ENCODE measurements at regions not wholly inside any gene's neighbourhood (a gene's known extent, or its start where the extent isn't known, plus 50 kb on each side); places are given as distances from the start of the nearest gene placed in this dataset.

DNA sequence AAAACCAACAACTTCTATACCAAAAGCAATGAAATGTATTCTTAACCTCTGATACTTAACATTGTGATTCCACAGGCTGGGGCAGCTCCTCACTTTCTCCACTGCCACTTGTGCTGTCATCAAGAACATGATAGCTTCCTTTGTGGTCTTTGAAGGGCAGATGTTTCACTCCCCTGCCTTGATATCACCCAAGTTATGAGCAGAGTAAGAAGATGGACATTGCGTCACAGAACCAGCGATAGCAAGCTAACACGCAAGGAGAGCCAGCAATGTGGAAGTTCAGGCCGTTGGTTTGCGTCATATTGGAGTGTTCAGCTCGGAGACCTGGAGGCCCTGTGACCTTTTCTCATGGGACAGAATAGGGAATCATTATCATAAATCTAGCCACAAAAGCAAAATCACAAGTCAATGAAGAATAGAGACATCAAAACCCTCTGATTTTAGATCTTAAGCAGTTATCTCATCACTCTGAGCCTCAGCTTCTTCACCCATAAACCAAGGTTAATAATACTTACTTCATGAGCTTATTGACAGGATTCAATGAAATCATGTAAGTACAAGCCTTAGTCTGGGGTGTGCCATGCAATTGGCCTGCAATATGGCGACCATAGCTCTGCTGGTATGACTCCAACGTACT, 183.8 kb upstream of the THBS1 start:
- no peak for DNase-seq

DNA sequence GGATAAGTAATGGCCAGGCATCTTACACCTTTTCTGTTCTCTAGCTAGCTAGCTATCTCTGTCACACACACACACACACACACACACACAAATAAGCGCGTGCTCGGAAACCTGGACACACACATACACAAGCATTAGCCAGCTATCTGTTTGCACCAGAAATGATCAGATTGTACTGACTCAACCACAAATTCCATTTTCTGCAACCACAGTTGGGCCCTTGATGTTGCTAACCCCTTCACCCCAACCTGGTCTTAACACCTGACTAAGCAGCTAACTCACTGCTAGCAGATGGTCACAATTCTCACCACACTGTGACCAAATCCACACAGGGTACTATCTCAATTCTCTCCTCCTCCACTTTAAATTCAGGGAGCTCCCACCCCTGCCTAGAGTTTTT, 183.0 kb upstream of the THBS1 start:
- Histone ChIP-seq H3K4me1 (ENCODE audit: low read length) (no peaks in the 10 kb centered on the region), H3K9me2 (replicated peaks; ENCODE audit: insufficient read depth, low read length) (no peaks in the 10 kb centered on the region), H3K4me2 (ENCODE audit: low read depth, low read length) (no peak overlapping the region), H2AFZ (ENCODE audit: low read length) (no peak overlapping the region), H3K4me3 (ENCODE audit: low read length) (no peak overlapping the region), H3K9me3 (replicated peaks; ENCODE audit: insufficient read depth, low read length) (no peaks in the 10 kb centered on the region), H3K79me2 (ENCODE audit: low read length) (no peaks in the 10 kb centered on the region), H3F3A (ENCODE audit: insufficient read depth, low read length) (no peaks in the 10 kb centered on the region), H4K20me1 (ENCODE audit: insufficient read depth, low read length) (no peaks in the 10 kb centered on the region), H3K27me3 (replicated peaks; ENCODE audit: insufficient read depth, low read length) (no peaks in the 10 kb centered on the region), H3K9ac (ENCODE audit: low read length) (no peak overlapping the region), H3K36me3 (replicated peaks; ENCODE audit: insufficient read depth, low read length) (no peaks in the 10 kb centered on the region), H3K27ac (ENCODE audit: low read length) (no peak overlapping the region)
- peak; percentile 38 for DNase-seq
- TF ChIP-seq, protein P1, sequence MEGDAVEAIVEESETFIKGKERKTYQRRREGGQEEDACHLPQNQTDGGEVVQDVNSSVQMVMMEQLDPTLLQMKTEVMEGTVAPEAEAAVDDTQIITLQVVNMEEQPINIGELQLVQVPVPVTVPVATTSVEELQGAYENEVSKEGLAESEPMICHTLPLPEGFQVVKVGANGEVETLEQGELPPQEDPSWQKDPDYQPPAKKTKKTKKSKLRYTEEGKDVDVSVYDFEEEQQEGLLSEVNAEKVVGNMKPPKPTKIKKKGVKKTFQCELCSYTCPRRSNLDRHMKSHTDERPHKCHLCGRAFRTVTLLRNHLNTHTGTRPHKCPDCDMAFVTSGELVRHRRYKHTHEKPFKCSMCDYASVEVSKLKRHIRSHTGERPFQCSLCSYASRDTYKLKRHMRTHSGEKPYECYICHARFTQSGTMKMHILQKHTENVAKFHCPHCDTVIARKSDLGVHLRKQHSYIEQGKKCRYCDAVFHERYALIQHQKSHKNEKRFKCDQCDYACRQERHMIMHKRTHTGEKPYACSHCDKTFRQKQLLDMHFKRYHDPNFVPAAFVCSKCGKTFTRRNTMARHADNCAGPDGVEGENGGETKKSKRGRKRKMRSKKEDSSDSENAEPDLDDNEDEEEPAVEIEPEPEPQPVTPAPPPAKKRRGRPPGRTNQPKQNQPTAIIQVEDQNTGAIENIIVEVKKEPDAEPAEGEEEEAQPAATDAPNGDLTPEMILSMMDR (IDR thresholded peaks at IDR 0.05; ENCODE audit: low read length) = no peak
- TF ChIP-seq EZH2phosphoT487 (IDR thresholded peaks at IDR 0.05; ENCODE audit: low read length) (no peak), EZH2 (optimal IDR thresholded peaks at IDR 0.05; ENCODE audit: low read depth, low read length) (no peak)

More for the DNA sequence above, 183.8 kb upstream of the THBS1 start:
- H3K27ac ChIP-seq (ENCODE audit: low read length) = no peak overlapping the region
- H2AFZ ChIP-seq (ENCODE audit: low read length) = no peak overlapping the region
- no peaks in the 10 kb centered on the region for H3K27me3 ChIP-seq (replicated peaks; ENCODE audit: insufficient read depth, low read length)
- no peak for TF ChIP-seq EZH2phosphoT487 (IDR thresholded peaks at IDR 0.05; ENCODE audit: low read length)
- TF ChIP-seq EZH2 (optimal IDR thresholded peaks at IDR 0.05; ENCODE audit: low read depth, low read length) = no peak
- TF ChIP-seq, protein P1 (IDR thresholded peaks at IDR 0.05; ENCODE audit: low read length) = no peak
- no peaks in the 10 kb centered on the region for H3K79me2 ChIP-seq (ENCODE audit: low read length)
- H4K20me1 ChIP-seq (ENCODE audit: insufficient read depth, low read length) = no peaks in the 10 kb centered on the region
- no peaks in the 10 kb centered on the region for H3K9me3 ChIP-seq (replicated peaks; ENCODE audit: insufficient read depth, low read length)
- H3K36me3 ChIP-seq (replicated peaks; ENCODE audit: insufficient read depth, low read length) = no peaks in the 10 kb centered on the region
- H3K4me1 ChIP-seq (ENCODE audit: low read length) = no peaks in the 10 kb centered on the region
- H3K9me2 ChIP-seq (replicated peaks; ENCODE audit: insufficient read depth, low read length) = no peaks in the 10 kb centered on the region
- no peak overlapping the region for H3K4me3 ChIP-seq (ENCODE audit: low read length)
- H3K4me2 ChIP-seq (ENCODE audit: low read depth, low read length) = no peak overlapping the region
- no peak overlapping the region for H3K9ac ChIP-seq (ENCODE audit: low read length)
- no peaks in the 10 kb centered on the region for H3F3A ChIP-seq (ENCODE audit: insufficient read depth, low read length)

DNA sequence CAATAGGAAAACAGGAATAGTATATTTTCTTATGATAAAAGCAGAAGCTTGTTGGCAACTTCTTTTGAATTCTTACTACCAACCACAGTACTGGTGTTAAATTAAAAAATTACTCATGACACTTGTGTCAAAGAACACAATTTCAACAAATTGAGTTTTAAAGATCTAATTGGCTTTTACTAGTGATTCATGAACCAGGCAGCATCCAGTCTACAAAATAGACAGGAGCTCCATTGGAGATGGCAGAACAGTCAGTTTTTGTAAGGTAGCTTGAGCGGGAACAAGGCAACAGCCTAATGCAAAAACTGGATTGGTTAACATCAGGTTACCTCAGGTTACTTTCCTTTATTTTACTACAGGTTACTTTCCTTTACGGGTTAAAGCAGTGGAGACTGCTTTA, 181.3 kb upstream of the THBS1 start:
- Histone ChIP-seq H3K4me1 (ENCODE audit: low read length) (no peaks in the 10 kb centered on the region), H3K27ac (ENCODE audit: low read length) (no peak overlapping the region), H3K79me2 (ENCODE audit: low read length) (no peaks in the 10 kb centered on the region), H3K36me3 (replicated peaks; ENCODE audit: insufficient read depth, low read length) (no peaks in the 10 kb centered on the region), H3K9me2 (replicated peaks; ENCODE audit: insufficient read depth, low read length) (no peaks in the 10 kb centered on the region), H3K9me3 (replicated peaks; ENCODE audit: insufficient read depth, low read length) (no peaks in the 10 kb centered on the region), H2AFZ (ENCODE audit: low read length) (no peak overlapping the region), H3K4me3 (ENCODE audit: low read length) (no peak overlapping the region), H3K9ac (ENCODE audit: low read length) (no peak overlapping the region), H4K20me1 (ENCODE audit: insufficient read depth, low read length) (no peaks in the 10 kb centered on the region), H3K27me3 (replicated peaks; ENCODE audit: insufficient read depth, low read length) (no peaks in the 10 kb centered on the region), H3F3A (ENCODE audit: insufficient read depth, low read length) (no peaks in the 10 kb centered on the region), H3K4me2 (ENCODE audit: low read depth, low read length) (no peak overlapping the region)
- TF ChIP-seq, protein P1 (IDR thresholded peaks at IDR 0.05; ENCODE audit: low read length) = no peak
- TF ChIP-seq EZH2phosphoT487 (IDR thresholded peaks at IDR 0.05; ENCODE audit: low read length) (no peak), EZH2 (optimal IDR thresholded peaks at IDR 0.05; ENCODE audit: low read depth, low read length) (no peak)
- no peak for DNase-seq

Data from MM.1S (cell line).